Kidney epithelial cell (primary cell): ENCODE measurements at regions not wholly inside any gene's neighbourhood (a gene's known extent, or its start where the extent isn't known, plus 50 kb on each side); places are given as distances from the start of the nearest gene placed in this dataset.

Source experiments
- DNase-seq: peaks from one replicate; pipeline ENCODE4 v3.0.0-alpha.2; 2010; ENCODE audit warnings: low read depth
- H3K27me3 ChIP-seq: 2 replicates; pipeline ENCODE4 v1.6.0; 2011; ENCODE audit warnings: low read length; ENCODE audit not compliant: control insufficient read depth, insufficient read depth
- H3K36me3 ChIP-seq: 2 replicates; pipeline ENCODE4 v1.5.1; 2011; ENCODE audit warnings: low read length; ENCODE audit not compliant: control insufficient read depth, insufficient read depth
- H3K4me3 ChIP-seq: 2 replicates; pipeline ENCODE4 v1.5.1; 2011; ENCODE audit warnings: low read depth, mild to moderate bottlenecking, control low read depth, low read length
- CTCF ChIP-seq: IDR thresholded peaks from 2 replicates; pipeline ENCODE4 v1.5.1; 2011; ENCODE audit warnings: mild to moderate bottlenecking, moderate library complexity, low read length, control low read depth, inconsistent platforms; ENCODE audit not compliant: insufficient read depth, poor library complexity, severe bottlenecking

- TF ChIP-seq CTCF: no peak
- no peak for DNase-seq
These were observed 133.6 kb upstream of the CPEB2 start for GRCh38 chr4:14868426-14869395.

DNA sequence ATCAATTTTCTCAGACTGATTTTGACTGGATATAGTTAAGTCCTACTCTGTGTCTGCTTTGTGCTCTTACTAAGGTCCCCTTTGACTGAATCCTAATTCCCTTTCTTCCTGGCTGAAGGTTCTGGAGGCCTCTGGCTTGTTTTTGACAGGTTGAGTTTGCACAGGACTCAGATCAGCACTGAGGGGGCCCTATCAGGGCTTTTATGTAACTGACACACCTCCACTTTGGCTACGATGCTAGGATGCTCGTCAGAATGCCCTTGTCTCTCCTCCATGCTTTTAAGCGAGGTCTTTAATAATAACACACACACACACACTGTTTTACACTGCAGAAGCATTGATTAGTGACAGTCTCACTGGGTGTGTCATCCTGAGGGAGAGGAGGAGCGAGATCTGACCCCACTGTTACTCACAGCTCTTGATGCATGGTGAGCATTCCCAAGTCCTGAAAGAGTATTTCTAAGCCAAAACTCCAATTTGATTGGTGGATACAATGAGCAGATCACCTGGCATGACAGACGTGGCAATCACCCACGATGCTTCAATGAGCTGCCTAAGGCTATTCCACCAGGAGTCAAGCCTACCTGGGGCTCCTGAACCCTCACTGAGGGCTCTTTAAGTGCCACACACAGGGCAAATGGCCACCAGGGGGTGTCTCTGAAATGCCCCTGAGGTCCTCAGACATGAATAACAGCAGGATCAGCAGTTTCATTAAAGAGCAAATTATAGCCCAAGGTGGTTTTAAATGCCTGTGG, 130.4 kb upstream of the CPEB2 start:
- TF ChIP-seq CTCF: peak; percentile 22
- Histone ChIP-seq H3K27me3 (no peaks in the 10 kb centered on the region), H3K36me3 (no peaks in the 10 kb centered on the region), H3K4me3 (no peak overlapping the region)
- no peak for DNase-seq

More at GRCh38 chr4:14868426-14869395, 133.6 kb upstream of the CPEB2 start:
- Histone ChIP-seq H3K4me3 (no peak overlapping the region), H3K36me3 (no peaks in the 10 kb centered on the region), H3K27me3 (no peaks in the 10 kb centered on the region)

- Histone ChIP-seq H3K4me3 (no peak overlapping the region), H3K27me3 (no peaks in the 10 kb centered on the region), H3K36me3 (no peaks in the 10 kb centered on the region)
- no peak for TF ChIP-seq CTCF
- no peak for DNase-seq
These were observed 127.3 kb upstream of the CPEB2 start for GRCh38 chr4:14874990-14875389.

DNA sequence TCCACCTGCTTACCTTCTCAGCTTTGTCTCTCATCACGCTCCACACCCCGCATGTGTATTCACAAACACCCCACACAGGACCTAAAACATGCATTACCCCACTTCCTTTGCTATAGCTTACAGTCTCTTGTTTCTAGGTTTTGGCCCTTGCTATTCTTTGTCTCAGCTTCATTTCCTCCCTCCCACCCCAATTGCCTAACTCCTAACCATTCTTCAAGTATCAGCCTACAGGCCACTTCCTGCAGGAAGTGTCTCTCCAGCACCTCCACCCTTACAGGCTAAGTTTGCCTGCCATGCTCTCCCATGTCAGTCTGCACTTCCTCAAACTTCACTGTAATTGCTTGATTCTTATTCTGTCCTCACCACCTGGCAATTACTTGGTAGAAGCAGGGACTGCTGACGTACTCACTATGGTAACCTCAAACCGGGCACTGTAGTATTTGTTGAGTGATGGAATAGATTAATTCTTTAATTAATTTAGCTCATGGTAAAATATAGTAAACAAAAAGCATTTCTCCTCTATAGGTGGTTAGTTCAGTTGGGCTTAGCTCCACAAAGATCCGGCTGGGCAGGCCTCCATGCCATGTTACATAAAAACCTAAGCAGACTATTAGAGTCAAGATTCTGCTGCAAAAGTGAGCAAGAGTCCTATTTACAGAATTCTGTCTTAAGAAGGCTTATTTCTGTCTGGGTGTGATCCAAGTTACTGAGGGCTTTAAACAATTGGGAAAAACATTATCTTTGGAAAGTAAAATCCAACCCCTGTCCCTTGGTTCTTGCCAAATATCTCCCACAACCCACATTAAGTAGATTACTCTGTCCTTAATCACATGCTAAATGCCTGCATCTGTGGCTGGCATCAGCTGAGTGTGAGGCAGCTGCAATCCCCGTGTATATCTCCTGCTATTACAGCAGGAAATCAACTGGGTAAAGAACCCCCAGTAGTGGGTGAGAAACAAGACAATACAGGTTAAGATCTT, 124.7 kb upstream of the CPEB2 start:
- DNase-seq: no peak
- Histone ChIP-seq H3K27me3 (no peaks in the 10 kb centered on the region), H3K36me3 (no peaks in the 10 kb centered on the region), H3K4me3 (no peak overlapping the region)
- no peak for TF ChIP-seq CTCF

GRCh38 chr4:14878681-14879080, 123.6 kb upstream of the CPEB2 start:
- Histone ChIP-seq H3K4me3 (no peak overlapping the region), H3K27me3 (no peaks in the 10 kb centered on the region), H3K36me3 (no peaks in the 10 kb centered on the region)
- DNase-seq: no peak
- no peak for TF ChIP-seq CTCF
